Astrocyte of the cerebellum (primary cell): ENCODE measurements at regions not wholly inside any gene's neighbourhood (a gene's known extent, or its start where the extent isn't known, plus 50 kb on each side); places are given as distances from the start of the nearest gene placed in this dataset.

Experiments used
- DNase-seq: peaks from one replicate; pipeline ENCODE4 v3.0.0-alpha.2; 2011; ENCODE audit warnings: low read depth
- H3K4me3 ChIP-seq: 2 replicates; pipeline ENCODE4 v1.5.1; 2011; ENCODE audit warnings: mild to moderate bottlenecking, low read depth, low read length, moderate library complexity
- in situ Hi-C: cut with HindIII; loops from 2 replicates; pipeline ENCODE4 v1.10.0; 2017; ENCODE audit warnings: low sequenced_read_pairs
- TF ChIP-seq, protein P1 (sequence below): IDR thresholded peaks from 2 replicates; pipeline ENCODE4 v1.5.1; 2012; ENCODE audit warnings: low read length, low read depth, moderate library complexity, mild to moderate bottlenecking; ENCODE audit errors: missing control alignments

DNA sequence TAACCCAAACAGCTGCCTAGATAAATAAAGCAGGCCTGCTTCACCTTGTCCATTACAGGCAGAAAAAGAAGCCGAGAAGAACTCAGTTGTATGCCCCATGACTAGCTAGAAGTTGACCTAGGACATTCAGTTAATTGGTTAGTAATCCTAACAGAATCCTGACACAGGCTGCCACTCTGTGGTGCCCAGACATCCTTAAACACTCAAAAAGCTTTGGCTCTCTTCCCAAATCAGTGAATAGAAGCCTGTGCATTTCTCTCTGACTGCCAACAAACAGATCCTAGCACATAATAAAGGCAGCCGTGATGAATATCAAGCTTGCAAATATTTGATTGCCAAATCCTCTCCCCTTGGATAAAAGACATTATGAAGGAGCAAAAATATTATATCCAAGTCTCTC lies 519.1 kb upstream of the EYS start:
- in situ Hi-C loops = no loop called here
- DNase-seq = no peak
- TF ChIP-seq, protein P1, sequence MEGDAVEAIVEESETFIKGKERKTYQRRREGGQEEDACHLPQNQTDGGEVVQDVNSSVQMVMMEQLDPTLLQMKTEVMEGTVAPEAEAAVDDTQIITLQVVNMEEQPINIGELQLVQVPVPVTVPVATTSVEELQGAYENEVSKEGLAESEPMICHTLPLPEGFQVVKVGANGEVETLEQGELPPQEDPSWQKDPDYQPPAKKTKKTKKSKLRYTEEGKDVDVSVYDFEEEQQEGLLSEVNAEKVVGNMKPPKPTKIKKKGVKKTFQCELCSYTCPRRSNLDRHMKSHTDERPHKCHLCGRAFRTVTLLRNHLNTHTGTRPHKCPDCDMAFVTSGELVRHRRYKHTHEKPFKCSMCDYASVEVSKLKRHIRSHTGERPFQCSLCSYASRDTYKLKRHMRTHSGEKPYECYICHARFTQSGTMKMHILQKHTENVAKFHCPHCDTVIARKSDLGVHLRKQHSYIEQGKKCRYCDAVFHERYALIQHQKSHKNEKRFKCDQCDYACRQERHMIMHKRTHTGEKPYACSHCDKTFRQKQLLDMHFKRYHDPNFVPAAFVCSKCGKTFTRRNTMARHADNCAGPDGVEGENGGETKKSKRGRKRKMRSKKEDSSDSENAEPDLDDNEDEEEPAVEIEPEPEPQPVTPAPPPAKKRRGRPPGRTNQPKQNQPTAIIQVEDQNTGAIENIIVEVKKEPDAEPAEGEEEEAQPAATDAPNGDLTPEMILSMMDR = no peak
- no peak overlapping the region for H3K4me3 ChIP-seq

DNA sequence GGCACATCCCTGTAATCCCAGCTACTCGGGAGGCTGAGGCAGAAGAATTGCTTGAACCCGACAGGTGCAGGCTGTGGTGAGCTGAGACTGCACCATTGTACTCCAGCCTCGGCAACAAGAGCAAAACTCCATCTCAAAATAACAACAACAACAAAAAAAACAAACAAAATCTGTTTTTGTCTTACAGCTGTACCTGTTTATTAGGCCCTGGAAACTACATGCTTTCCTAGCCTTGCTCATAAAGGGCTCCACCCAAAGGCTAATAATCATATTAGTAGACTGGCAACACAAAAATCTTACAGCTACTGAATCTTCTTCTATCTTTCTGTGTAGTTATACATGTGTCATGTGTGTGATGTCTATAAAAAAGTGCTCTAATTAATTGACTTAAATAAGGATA lies 503.9 kb upstream of the EYS start:
- in situ Hi-C loops = no loop called here
- H3K4me3 ChIP-seq = no peak overlapping the region
- no peak for DNase-seq
- TF ChIP-seq, protein P1 = no peak

DNA sequence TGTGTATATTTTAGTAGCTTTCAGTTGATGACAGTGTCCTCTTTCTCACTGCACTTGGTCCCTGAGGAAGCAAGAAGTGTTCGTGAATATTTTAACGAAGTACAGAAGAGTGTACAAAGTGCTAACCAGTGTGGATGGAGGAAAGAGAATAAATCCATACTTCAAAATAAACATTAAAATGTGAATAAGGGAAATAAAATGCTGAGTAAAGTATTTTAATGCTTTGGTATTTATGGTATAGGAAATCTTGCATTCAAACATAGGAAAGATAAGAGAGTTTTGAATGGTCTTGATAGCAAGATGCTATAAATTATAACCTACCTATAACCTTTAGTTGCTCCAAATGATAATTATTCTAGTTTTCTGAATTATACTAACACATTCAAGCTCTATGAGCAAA lies 493.4 kb upstream of the EYS start:
- H3K4me3 ChIP-seq = no peak overlapping the region
- in situ Hi-C loops = loop anchor here (5.0 kb wide), 1 partner anchor 42 kb away; no protein-coding TSS in a partner anchor
- TF ChIP-seq, protein P1 = no peak
- DNase-seq = no peak

DNA sequence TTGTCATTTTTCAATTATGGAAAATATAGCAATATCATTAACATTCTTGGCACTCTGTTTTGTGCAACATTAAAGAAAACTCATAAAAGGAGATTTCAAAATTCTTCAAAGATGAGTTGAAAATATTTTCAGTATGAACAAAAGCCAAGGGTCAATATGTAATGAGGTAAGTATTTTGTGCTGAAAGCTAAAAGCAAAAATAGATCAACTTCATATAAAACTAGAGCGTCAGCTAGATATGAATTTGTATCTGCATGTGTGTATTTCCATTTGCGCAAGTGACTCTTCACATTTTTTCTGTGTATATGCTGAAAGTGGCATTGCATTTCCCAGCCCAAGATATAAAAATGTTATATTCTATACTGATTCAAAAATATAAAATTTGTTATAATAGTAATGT lies 492.1 kb upstream of the EYS start:
- TF ChIP-seq, protein P1 = no peak
- in situ Hi-C loops = no loop called here
- no peak overlapping the region for H3K4me3 ChIP-seq
- DNase-seq = no peak

DNA sequence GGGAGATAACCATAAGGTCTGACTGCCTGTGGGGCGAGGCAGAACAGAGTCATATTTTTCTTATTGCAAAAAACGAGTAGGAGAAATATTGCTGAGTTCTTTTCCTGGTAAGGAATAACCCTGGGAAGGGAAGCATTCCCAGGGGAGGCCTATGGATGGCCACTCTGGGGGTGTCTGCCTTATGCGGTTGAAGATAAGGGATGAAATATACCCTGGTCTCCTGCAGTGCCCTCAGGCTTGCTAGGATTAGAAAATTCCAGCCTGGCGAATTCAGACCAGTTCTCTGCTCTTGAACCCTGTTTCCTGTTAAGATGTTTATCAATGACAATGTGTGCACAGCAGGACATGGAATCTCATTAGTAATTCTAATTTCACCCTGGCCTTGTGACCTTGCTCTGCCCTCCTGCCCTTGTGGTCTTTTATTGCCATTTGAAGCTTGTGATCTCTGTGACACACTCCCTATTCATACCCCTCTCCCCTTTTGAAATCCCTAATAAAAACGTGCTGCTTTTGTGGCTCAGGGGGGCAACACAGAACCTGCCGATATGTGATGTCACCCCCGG lies 491.1 kb upstream of the EYS start:
- in situ Hi-C loops = no loop called here
- no peak for DNase-seq
- no peak overlapping the region for H3K4me3 ChIP-seq
- TF ChIP-seq, protein P1 = no peak

DNA sequence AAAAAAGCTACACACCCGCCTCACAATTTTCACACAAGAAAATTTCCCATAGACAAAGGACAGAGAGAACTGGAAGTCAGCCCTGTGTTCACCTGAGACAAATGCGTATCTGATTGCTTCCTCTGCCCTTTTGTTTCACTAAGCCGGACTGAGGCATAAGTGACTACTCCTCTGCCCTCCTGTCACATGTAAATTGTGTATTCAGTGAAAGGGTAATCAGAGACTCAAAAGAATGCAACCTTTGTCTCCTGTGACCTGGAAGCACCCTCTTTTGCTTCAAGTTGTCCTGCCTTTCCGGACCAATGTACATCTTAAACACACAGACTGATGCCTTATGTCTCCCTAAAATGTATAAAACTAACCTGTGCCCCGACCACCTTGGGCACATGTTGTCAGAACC lies 483.8 kb upstream of the EYS start:
- H3K4me3 ChIP-seq = no peak overlapping the region
- DNase-seq = no peak
- in situ Hi-C loops = no loop called here
- TF ChIP-seq, protein P1 = no peak
